ENCODE measurements at regions not wholly inside any gene's neighbourhood (a gene's known extent, or its start where the extent isn't known, plus 50 kb on each side); places are given as distances from the start of the nearest gene placed in this dataset.

DNA sequence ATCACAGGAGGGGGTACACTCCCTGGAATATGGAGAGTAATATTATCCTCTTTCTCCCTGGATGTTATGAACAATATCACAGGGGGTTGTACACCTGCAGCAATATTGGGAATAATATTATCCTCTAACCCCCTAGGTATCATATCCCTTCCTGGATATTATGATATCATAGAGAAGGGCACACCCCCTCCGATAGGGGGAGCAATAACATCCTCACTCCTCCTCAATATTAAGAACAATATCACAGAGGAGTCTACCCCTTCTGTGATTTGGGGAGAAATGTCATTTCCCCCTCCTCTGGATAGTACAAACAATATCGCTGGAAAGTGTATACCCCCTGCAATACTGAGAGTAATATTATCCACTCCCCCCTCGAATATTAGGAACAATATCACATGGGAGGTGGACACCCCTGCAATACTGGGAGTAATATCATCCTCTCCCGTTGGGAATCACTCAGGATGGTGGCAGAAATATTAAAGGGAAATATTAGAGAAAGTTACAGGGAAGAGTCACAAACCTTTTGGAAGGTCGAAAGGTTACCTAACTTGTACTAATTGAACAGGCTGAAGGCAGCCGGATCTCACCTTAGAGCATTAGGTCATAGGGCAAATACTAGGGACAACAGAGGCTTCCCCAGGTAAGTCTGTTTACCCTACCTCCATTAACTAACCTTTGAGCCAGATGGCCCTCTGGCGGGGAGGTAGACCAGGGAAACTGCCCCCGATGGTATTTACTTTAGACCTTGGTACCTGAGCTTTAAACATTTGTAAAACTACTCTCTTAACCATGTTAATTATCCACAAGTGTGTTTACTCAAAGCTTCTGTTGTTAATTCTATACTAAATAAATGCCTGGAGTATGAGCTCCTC lies 57.5 kb upstream of the FREM1 start:
- TF ChIP-seq, protein P1, sequence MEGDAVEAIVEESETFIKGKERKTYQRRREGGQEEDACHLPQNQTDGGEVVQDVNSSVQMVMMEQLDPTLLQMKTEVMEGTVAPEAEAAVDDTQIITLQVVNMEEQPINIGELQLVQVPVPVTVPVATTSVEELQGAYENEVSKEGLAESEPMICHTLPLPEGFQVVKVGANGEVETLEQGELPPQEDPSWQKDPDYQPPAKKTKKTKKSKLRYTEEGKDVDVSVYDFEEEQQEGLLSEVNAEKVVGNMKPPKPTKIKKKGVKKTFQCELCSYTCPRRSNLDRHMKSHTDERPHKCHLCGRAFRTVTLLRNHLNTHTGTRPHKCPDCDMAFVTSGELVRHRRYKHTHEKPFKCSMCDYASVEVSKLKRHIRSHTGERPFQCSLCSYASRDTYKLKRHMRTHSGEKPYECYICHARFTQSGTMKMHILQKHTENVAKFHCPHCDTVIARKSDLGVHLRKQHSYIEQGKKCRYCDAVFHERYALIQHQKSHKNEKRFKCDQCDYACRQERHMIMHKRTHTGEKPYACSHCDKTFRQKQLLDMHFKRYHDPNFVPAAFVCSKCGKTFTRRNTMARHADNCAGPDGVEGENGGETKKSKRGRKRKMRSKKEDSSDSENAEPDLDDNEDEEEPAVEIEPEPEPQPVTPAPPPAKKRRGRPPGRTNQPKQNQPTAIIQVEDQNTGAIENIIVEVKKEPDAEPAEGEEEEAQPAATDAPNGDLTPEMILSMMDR (IDR thresholded peaks at IDR 0.05; ENCODE audit: insufficient read depth, low read length, poor library complexity, severe bottlenecking), result no peak
- Histone ChIP-seq H3K27me3 (ENCODE audit: control insufficient read depth, insufficient read depth, low read length) (no peaks in the 10 kb centered on the region), H3K36me3 (ENCODE audit: control insufficient read depth, insufficient read depth, low read length) (no peaks in the 10 kb centered on the region), H3K4me3 (ENCODE audit: low read depth, low read length) (no peak overlapping the region)
- no peak for DNase-seq (ENCODE audit: low read depth)

DNA sequence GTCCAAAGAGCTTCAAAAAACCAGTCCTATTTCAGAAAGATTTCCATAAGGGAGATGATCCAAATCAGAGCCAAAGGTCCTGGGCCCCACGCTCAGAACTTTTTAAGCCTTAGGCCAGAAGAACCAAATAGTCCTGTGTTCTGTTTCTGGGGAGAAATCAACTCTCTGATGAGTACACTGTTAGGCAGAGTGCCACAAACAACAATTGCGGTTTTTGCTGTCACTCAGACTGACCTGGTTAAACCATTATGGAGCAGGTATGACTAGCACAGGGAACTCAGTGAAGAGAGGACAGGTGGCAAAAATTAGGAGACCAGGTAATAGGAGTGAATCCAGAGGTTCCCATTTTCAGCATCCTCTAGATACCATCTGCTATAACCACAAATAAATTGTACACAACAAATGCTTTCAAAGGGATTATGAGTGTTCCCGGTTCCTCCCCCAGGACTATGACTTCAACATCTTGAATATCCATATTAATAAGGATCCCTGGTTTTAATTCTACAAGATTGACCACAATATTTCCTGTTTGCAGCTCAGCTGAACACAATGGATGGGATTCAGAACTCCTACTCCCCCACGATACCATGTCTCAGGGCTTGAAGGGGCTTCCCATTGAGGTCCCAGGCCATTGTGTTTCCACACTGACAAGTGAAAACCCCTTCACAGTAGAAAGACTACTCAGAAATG lies 52.1 kb upstream of the FREM1 start:
- DNase-seq (ENCODE audit: low read depth), result no peak
- Histone ChIP-seq H3K4me3 (ENCODE audit: low read depth, low read length) (no peak overlapping the region), H3K36me3 (ENCODE audit: control insufficient read depth, insufficient read depth, low read length) (no peaks in the 10 kb centered on the region), H3K27me3 (ENCODE audit: control insufficient read depth, insufficient read depth, low read length) (no peaks in the 10 kb centered on the region)
- TF ChIP-seq, protein P1 (IDR thresholded peaks at IDR 0.05; ENCODE audit: insufficient read depth, low read length, poor library complexity, severe bottlenecking), result no peak

DNA sequence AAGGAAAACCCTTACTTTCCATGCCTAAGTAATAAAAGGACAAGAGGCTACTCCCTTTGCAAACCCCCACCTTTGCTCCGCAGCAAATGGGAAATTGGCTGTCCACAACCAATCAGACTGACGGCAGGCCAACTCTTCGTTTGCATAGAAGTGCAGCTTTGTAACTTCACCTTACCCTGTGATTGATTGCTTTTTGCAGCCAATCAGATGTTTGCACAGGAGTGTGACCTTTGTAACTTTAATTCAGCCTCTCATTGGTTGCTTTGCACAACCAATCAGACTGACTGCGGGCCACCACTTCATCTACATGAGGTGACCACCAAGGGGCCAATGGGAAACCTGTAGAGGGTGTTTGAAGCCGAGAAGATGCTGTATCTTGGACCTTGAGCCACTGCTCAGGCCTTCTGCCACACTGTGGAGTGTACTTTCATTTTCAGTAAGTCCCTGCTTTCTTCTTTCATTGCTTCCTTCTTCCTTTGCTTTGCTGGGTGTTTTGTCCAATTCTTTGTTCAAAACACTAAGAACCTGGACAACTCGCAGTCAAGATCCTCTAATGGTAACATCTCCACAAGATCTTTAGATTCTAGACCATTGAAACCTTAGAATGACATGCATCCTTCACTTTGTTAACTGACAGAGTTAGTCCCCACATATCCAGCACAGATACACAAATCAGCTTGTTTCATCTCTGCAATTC lies 51.3 kb upstream of the FREM1 start:
- no peaks in the 10 kb centered on the region for H3K36me3 ChIP-seq (ENCODE audit: control insufficient read depth, insufficient read depth, low read length)
- no peak for DNase-seq (ENCODE audit: low read depth)
- TF ChIP-seq, protein P1 (IDR thresholded peaks at IDR 0.05; ENCODE audit: insufficient read depth, low read length, poor library complexity, severe bottlenecking), result no peak
- H3K4me3 ChIP-seq (ENCODE audit: low read depth, low read length), result no peak overlapping the region
- no peaks in the 10 kb centered on the region for H3K27me3 ChIP-seq (ENCODE audit: control insufficient read depth, insufficient read depth, low read length)

DNA sequence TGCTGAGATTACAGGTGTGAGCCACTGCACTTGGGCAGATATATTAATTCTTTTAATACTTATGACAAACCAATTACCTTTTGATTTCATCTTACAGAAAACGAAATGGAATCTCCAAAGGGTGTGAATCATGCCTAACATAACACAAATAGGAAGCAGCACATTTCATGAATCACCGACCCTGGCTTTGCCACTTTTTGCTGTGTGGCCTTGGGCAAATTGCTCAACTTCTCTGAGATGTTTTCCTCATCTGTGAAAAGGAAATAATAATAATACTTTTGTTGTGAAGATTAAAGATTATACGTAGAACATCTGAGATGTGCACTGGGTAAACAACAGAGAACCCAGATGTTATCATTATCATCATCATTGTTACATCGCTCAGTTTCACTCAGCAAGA lies 50.7 kb upstream of the FREM1 start:
- Histone ChIP-seq H3K36me3 (ENCODE audit: control insufficient read depth, insufficient read depth, low read length) (no peaks in the 10 kb centered on the region), H3K4me3 (ENCODE audit: low read depth, low read length) (no peak overlapping the region), H3K27me3 (ENCODE audit: control insufficient read depth, insufficient read depth, low read length) (no peaks in the 10 kb centered on the region)
- TF ChIP-seq, protein P1 (IDR thresholded peaks at IDR 0.05; ENCODE audit: insufficient read depth, low read length, poor library complexity, severe bottlenecking), result no peak
- no peak for DNase-seq (ENCODE audit: low read depth)

Data from kidney epithelial cell (primary cell).